Tibial nerve (tissue), 3 donors: ENCODE measurements at regions not wholly inside any gene's neighbourhood (a gene's known extent, or its start where the extent isn't known, plus 50 kb on each side); places are given as distances from the start of the nearest gene placed in this dataset.

Experiments used
- CTCF ChIP-seq, 5 experiments: fragments of 200-600 bp in 3 of 5; fragments of 450-650 bp in 2 of 5; sonication (generic) in 3 of 5; IDR thresholded peaks; one replicate each; pipeline ENCODE4 v1.5.1; 2016 to 2019; ENCODE audit warnings: antibody characterized with exemption in 5 of 5, mild to moderate bottlenecking in 3 of 5, moderate library complexity in 2 of 5
- POLR2A ChIP-seq, 2 donors: fragments of 450-650 bp; IDR thresholded peaks; one replicate each; pipeline ENCODE4 v1.6.1; 2017; ENCODE audit warnings: antibody characterized with exemption in 2 of 2, mild to moderate bottlenecking in 2 of 2, moderate library complexity in 2 of 2

- TF ChIP-seq CTCF (IDR thresholded peaks at IDR 0.05) = no peak
- TF ChIP-seq POLR2A (IDR thresholded peaks at IDR 0.05) = no peak
These were observed 306.6 kb upstream of the MIS18BP1 start for GRCh38 chr14:45559626-45560025.
